Posterior cingulate gyrus (tissue), 11 donors: ENCODE measurements at regions not wholly inside any gene's neighbourhood (a gene's known extent, or its start where the extent isn't known, plus 50 kb on each side); places are given as distances from the start of the nearest gene placed in this dataset.
A peak's percentile ranks its signal among the peaks of the same experiment; 100 is the strongest.

Source experiments
- DNase-seq, 10 donors: peaks; one replicate each; pipeline versions ENCODE4 v3.0.0 to v3.0.0-alpha.2; 2020 to 2021; ENCODE audit warnings: mixed read lengths in 3 of 10
- intact Hi-C: fragments of 100-400 bp; cut with DNase I; formaldehyde crosslinking; loops from one replicate; pipeline ENCODE4 v1.15.1; 2023

DNA sequence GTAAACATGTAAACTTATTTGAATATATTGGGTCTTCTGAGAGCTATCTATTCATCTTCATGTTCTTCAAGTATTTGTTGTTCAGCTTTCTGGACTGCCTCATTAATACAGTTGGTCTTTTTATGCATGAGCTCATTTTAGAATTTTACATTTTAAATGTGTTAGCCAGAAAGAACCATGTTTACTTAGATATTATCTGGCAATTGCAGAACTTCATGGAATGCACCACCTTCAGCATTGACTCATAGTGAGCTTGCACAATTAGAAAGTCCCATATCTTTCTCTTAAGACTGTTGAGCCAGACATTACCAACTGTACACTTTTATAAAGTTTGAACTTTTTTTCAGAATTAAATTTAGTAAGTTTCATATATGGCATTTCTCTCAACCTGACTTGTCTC, 536.7 kb downstream of the RIT2 start:
- intact Hi-C loops = no loop called here
- DNase-seq = no peak

DNA sequence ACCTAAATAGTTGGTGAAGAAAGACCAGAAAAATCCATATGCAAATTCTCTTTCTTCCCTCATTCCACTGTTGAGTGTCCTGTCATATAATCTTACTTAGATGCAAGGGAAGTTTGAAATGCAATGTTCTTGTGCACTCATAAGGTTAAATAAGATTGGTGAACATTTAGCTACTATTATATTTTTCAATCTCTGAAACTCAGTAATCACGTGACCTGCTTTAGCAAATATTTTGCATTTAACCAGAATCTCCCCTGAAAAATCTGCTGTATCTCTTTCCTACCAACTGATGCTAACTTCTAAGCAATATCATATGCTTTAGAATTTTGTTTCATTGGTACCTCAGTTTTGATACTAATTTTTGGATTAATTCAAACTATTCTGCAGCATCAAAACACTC, 533.2 kb downstream of the RIT2 start:
- intact Hi-C loops = no loop called here
- DNase-seq = no peak

- intact Hi-C loops = no loop called here
- no peak for DNase-seq
Measured at GRCh38 chr18:42583283-42583731, 532.2 kb downstream of the RIT2 start.

DNA sequence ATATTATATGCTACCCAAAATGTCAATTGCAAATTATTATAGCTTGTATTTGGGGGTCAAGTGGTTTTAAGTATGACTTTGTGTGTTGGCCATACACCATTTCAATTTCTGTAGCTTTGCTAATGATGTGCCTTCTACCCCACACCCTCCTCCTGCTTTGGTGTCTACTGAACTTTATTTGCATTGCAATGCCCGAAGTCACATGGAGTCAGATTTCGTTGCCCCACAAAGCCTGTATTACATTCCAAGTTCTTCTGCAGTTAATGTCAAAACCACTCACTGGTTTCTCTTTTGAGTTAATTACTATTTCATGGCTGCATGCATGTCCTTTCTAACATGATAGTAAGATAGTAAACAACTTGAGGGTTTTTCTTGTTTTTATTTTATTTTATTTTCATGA, 528.9 kb downstream of the RIT2 start:
- intact Hi-C loops = no loop called here

GRCh38 chr18:42588786-42589185, 526.7 kb downstream of the RIT2 start:
- no peak for DNase-seq
- intact Hi-C loops = no loop called here

More for the DNA sequence above, 528.9 kb downstream of the RIT2 start:
- DNase-seq = no peak

DNA sequence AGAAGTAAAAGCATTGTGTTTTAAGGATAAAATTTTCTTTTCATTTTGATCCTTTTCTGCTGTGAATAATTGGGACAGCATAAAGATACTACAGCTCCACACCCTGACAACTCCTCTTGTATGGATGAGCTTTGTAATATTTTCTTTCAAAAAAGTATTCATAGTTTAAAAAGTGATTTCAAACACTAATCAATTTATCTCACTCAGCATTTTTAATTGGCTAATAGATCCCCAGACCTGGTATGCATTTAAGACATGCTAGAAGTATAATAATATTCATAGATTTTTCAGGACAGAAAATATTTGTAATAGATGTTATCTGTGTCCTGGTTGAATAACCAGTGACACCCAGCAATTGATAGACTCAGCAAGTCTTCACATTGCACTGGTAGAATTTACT, 510.7 kb downstream of the RIT2 start:
- DNase-seq = no peak
- intact Hi-C loops = no loop called here

GRCh38 chr18:42606886-42607495, 508.5 kb downstream of the RIT2 start:
- DNase-seq = no peak
- intact Hi-C loops = no loop called here

GRCh38 chr18:42611134-42611533, 504.4 kb downstream of the RIT2 start:
- intact Hi-C loops = no loop called here
- no peak for DNase-seq

- DNase-seq = peak in 4 of 10 donors; percentile 15 to 77 (median 30)
- intact Hi-C loops = no loop called here
Measured at GRCh38 chr18:42614619-42615293, 500.7 kb downstream of the RIT2 start.

GRCh38 chr18:42617221-42617620, 498.3 kb downstream of the RIT2 start:
- DNase-seq = no peak
- intact Hi-C loops = no loop called here

DNA sequence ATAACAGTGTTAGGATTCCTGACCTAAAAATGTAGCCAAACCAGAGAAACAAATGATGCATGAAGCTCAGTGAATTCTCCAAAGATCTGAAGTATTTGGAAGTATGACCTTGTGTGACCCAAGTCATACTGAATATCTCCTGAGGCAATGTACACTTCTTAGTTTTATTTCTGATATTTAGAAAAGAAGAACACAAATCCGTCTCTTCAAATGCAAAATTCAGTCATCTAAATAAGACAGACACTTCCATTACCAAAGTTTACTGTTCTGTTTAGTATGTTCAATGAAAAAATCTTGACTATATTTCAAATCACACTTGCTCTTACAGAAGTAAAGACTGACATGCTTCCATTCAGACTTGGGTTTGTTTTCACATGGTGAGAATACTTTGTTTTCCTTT, 495.7 kb downstream of the RIT2 start:
- DNase-seq = no peak
- intact Hi-C loops = no loop called here

DNA sequence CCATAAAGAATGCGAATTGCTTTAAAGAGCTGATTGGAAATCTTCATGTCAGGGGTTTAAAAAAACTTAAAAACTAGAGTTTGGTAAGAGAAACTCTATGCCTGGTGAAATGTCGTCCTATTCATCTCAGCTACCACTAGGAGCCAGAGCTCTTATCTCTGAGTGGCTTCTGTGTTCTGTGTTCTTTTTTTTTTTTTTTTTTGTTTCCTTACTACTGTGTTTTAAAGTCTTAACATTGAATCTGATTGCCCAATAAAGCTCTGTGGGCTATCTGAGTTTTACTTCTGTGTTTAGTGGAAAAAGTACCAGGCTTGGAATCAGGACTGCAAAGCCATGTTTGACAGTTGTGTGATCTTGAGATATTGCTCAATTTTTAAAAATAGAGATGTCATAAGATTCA, 494.8 kb downstream of the RIT2 start:
- intact Hi-C loops = no loop called here
- DNase-seq = no peak

DNA sequence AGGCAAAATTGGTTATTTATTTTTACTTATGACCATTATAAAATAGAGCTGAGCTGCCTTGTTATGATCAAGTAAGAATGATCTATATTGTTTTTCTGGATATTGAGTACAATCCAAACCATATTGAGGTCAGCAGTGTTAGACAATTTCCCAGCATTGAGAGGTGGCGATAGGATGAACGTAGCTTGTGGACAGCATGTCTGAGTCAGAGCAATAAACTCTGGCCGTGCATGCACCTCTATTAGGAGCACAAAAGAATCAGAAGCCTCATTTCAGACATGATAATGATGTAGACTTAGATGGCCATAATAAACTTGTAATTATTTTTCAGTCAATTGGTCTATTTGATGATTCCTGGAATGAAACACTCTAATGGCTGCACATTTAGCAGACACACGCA, 491.6 kb downstream of the RIT2 start:
- intact Hi-C loops = no loop called here
- DNase-seq = no peak

DNA sequence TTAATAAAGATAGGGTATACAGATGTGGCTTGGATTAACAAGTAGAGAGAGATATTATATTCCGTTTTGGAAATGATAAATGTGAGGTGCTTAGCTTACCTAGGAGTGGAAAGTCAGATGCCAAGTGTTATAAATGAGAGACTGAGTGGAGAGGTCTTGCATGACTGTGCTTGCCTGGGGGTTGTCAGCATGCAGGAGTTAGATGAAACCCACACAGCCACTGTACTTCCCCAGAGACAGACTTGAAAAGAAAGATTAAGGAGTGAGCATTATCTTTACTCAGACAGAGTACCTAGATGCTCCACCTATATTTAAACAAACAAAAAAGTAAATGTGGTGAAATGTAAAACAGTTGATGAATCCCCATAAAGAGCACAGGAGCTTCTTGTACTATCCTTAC, 482.7 kb downstream of the RIT2 start:
- intact Hi-C loops = no loop called here
- no peak for DNase-seq

- no peak for DNase-seq
Measured at GRCh38 chr18:42635378-42636048, 480.0 kb downstream of the RIT2 start.

GRCh38 chr18:42636309-42636708, 479.2 kb downstream of the RIT2 start:
- intact Hi-C loops = no loop called here
- DNase-seq = peak in 2 of 10 donors; percentile 5 to 24

More at GRCh38 chr18:42635378-42636048, 480.0 kb downstream of the RIT2 start:
- intact Hi-C loops = no loop called here

- intact Hi-C loops = no loop called here
- DNase-seq = no peak
Measured at GRCh38 chr18:42640160-42640559, 475.3 kb downstream of the RIT2 start.

DNA sequence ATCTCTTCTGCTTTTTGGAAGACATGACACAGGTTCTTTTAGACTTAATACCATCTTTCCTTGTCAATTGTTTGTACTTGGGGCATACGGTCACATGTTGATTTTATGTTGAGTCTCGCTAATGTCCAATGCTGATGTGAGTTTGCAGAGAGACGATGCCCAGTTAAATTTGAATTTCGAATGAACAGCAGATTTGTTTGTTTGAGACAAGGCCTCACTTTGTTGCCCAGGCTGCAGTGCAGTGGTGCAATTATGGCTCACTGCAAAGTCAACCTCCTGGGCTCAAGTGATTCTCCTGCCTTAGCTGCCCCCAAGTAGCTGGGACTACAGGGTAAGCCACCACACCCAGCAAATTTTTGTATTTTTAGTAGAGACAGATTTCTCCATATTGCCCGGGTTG, 473.5 kb downstream of the RIT2 start:
- DNase-seq = peak in 3 of 10 donors; percentile 6 to 84 (median 23)
- intact Hi-C loops = no loop called here

DNA sequence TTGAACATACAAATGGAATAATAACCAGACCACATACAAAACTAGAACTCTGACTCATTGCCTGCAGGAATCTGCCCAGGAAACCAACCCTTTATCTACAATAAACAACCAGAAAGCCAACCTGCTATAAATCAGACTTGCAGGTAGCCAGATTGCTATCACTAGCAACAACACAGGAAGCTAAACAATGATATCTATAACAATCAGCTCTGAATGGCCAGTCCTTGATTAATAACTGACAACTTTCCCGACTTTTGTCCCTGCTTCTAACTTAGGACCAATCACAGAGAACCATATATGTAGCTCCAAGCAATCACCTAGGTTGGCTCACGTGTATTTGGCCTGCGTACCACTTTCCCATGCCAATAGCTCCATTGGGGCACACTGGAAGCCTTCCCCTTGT, 470.8 kb downstream of the RIT2 start:
- intact Hi-C loops = no loop called here
- DNase-seq = no peak

DNA sequence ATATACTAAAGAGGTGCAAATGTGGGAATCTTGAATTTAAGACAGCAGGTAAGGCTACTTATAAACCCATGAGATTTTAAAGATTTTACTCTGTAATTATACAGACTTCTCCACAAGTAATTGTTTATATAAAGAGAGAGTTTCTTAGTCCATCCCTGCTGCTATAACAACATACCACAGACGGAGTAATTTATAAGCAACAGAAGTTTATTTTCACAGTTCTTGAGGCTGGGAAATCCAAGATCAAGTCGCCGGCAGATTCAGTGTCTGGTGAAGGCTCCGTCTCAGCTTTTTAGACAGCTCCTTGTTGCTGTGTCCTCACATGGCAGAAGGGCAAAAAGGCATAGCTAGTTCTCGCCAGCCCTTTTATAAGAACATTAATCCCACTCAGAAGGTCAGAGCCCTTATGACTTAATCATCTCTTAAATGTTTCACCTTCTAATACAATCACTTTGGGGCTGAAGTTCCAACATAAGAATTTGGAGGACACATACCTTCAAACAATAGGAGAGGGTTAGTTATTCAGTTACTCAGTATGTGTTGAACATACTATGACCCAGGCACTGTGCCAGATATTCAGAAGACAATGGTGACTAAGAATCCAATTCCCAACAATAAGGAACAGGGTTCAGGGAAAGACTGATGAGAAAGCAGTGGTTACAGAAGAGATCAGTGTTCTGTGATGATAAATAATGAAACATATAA, 466.0 kb downstream of the RIT2 start:
- DNase-seq = no peak
- intact Hi-C loops = no loop called here

GRCh38 chr18:42654556-42654955, 460.9 kb downstream of the RIT2 start:
- intact Hi-C loops = no loop called here
- no peak for DNase-seq
